Peyer's patch (tissue), 4 donors: ENCODE measurements at regions not wholly inside any gene's neighbourhood (a gene's known extent, or its start where the extent isn't known, plus 50 kb on each side); places are given as distances from the start of the nearest gene placed in this dataset.

Experiments
- POLR2A ChIP-seq, 2 donors: fragments of 450-650 bp; IDR thresholded peaks; one replicate each; pipeline ENCODE4 v1.5.1; 2017; ENCODE audit warnings: antibody characterized with exemption in 2 of 2, mild to moderate bottlenecking in 2 of 2, moderate library complexity in 2 of 2
- TF ChIP-seq, protein P1 (sequence below), 6 experiments: fragments of 450-650 bp in 4 of 6; fragments of 200-600 bp in 2 of 6; sonication (generic) in 1 of 6; IDR thresholded peaks; one replicate each; pipeline ENCODE4 v1.5.1; 2017 to 2019; ENCODE audit warnings: antibody characterized with exemption in 6 of 6, mild to moderate bottlenecking in 3 of 6, moderate library complexity in 1 of 6

DNA sequence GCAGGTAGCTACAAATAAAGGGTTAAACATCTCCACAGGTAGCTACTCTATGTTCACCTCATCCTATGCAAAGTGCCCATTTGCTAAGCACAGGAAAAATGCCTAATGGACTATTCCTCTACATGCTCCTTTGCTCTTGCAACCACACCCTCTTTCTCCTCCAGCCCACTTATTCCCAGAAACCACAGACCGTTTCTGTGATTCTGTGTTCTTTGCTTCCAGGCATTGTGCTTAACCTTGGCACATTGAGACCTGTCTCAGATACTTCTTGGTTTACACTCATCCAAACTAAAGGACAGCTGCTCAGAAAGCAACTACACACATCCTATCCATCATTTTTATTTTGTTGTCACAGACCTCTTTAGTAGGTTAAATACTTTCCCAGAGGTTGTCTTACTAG, 785.0 kb upstream of the MIR17HG start:
- TF ChIP-seq, protein P1, sequence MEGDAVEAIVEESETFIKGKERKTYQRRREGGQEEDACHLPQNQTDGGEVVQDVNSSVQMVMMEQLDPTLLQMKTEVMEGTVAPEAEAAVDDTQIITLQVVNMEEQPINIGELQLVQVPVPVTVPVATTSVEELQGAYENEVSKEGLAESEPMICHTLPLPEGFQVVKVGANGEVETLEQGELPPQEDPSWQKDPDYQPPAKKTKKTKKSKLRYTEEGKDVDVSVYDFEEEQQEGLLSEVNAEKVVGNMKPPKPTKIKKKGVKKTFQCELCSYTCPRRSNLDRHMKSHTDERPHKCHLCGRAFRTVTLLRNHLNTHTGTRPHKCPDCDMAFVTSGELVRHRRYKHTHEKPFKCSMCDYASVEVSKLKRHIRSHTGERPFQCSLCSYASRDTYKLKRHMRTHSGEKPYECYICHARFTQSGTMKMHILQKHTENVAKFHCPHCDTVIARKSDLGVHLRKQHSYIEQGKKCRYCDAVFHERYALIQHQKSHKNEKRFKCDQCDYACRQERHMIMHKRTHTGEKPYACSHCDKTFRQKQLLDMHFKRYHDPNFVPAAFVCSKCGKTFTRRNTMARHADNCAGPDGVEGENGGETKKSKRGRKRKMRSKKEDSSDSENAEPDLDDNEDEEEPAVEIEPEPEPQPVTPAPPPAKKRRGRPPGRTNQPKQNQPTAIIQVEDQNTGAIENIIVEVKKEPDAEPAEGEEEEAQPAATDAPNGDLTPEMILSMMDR (IDR thresholded peaks at IDR 0.05) = no peak
- TF ChIP-seq POLR2A (IDR thresholded peaks at IDR 0.05) = no peak
